Effector memory CD8-positive, alpha-beta T cell (primary cell): ENCODE measurements at regions not wholly inside any gene's neighbourhood (a gene's known extent, or its start where the extent isn't known, plus 50 kb on each side); places are given as distances from the start of the nearest gene placed in this dataset.

Experiments used
- ATAC-seq: fragments of 150-1000 bp; cut with Tn5 transposase; replicated peaks from 2 replicates; pipeline ENCODE4 v1.10.0; 2021; ENCODE audit warnings: mild to moderate bottlenecking, moderate library complexity
- DNase-seq, 3 experiments: peaks; one replicate each; pipeline ENCODE4 v3.0.0; 2021
- H3K27ac Mint-ChIP-seq, 2 donors: one replicate each; pipeline ENCODE4 v1.8.0; 2022; ENCODE audit warnings: mild to moderate bottlenecking in 2 of 2, mixed read lengths in 2 of 2, moderate library complexity in 2 of 2
- H3K27me3 Mint-ChIP-seq, 2 donors: one replicate each; pipeline ENCODE4 v1.8.0; 2022; ENCODE audit warnings: mixed read lengths in 2 of 2
- H3K36me3 Mint-ChIP-seq: one replicate; pipeline ENCODE4 v1.8.0; 2022; ENCODE audit warnings: mild to moderate bottlenecking, moderate library complexity, mixed read lengths; ENCODE audit not compliant: insufficient read depth
- H3K4me1 Mint-ChIP-seq, 2 donors: one replicate each; pipeline ENCODE4 v1.8.0; 2022; ENCODE audit warnings: low read depth in 2 of 2, mixed read lengths in 2 of 2
- H3K4me3 Mint-ChIP-seq, 2 donors: one replicate each; pipeline ENCODE4 v1.8.0; 2022; ENCODE audit warnings: mild to moderate bottlenecking in 2 of 2, mixed read lengths in 2 of 2, moderate library complexity in 2 of 2
- H3K9me3 Mint-ChIP-seq, 2 donors: one replicate each; pipeline ENCODE4 v1.8.0; 2022; ENCODE audit warnings: mixed read lengths in 2 of 2

DNA sequence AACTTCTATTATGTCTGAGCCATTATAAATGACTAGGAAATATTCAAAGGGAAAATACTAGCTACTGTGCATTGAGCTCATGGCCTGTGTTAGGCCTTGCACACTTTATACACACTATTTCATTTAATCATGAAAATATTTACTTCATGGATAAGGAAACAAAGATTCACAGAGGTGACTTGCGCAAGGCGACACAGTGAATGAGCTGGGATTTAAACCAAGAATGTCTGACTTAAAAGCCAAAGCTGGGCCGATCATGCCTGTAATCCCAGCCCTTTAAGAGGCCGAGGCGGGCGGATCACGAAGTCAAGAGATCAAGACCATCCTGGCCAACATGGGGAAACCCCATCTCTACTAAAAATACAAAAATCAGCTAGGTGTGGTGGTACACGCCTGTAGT, 231.5 kb downstream of the MIAT start:
- DNase-seq = no peak
- H3K27me3 Mint-ChIP-seq = peaks cover 21 to 31% of the 10 kb centered on the region in 2 donors
- H3K9me3 Mint-ChIP-seq = no peaks in the 10 kb centered on the region
- no peak for ATAC-seq
- no peak overlapping the region for H3K27ac Mint-ChIP-seq
- H3K4me3 Mint-ChIP-seq = no peak overlapping the region
- peaks cover 4% of the 10 kb centered on the region for H3K36me3 Mint-ChIP-seq
- H3K4me1 Mint-ChIP-seq = no peaks in the 10 kb centered on the region

DNA sequence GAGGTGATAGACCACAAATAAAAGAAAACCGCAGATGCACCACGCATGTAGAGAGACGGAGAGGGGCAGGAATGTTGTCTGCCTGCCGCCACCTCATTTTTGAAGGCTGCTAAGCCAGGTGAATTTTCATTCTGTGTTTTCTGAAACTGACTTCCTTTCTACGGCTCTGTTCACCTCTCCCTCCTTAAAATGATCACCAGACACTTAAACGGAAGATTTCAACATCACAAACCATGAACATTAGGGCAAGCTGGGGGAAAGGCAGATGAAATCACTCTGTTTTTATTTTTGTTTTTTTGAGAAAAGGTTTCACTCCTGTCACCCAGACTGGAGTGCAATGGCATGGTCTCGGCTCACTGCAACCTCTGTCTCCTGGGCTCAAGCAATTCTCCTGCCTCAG, 232.4 kb downstream of the MIAT start:
- H3K27ac Mint-ChIP-seq = no peak overlapping the region

DNA sequence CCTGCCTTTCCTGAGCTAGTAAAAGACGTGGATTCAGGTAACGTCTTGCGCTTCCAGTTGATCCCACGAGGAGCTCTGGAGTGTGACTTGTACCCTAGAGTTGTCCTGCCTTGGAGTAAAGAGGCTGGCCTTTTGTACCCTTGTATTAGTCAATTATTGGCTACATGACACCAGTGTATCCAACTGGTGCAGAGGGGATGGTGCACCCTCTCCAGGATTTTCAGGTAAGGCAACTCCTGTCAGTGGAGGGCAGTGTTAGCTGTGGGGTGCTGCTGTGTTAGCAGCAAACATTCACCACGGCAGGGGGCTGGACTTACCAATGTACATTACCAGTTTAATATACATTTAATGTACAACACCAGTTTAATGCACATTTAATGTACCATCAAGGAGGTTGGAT, 233.5 kb downstream of the MIAT start:
- no peak for ATAC-seq
- no peaks in the 10 kb centered on the region for H3K4me1 Mint-ChIP-seq
- peaks cover 4% of the 10 kb centered on the region for H3K36me3 Mint-ChIP-seq
- H3K4me3 Mint-ChIP-seq = no peak overlapping the region
- H3K9me3 Mint-ChIP-seq = no peaks in the 10 kb centered on the region
- peaks cover 27 to 32% of the 10 kb centered on the region in 2 donors for H3K27me3 Mint-ChIP-seq
- no peak for DNase-seq
- no peak overlapping the region for H3K27ac Mint-ChIP-seq

More for the DNA sequence above, 232.4 kb downstream of the MIAT start:
- Mint-ChIP-seq H3K36me3 (peaks cover 4% of the 10 kb centered on the region), H3K27me3 (peaks cover 27 to 32% of the 10 kb centered on the region in 2 donors), H3K4me1 (no peaks in the 10 kb centered on the region), H3K9me3 (no peaks in the 10 kb centered on the region), H3K4me3 (no peak overlapping the region)
- DNase-seq (no peak), ATAC-seq (no peak)

DNA sequence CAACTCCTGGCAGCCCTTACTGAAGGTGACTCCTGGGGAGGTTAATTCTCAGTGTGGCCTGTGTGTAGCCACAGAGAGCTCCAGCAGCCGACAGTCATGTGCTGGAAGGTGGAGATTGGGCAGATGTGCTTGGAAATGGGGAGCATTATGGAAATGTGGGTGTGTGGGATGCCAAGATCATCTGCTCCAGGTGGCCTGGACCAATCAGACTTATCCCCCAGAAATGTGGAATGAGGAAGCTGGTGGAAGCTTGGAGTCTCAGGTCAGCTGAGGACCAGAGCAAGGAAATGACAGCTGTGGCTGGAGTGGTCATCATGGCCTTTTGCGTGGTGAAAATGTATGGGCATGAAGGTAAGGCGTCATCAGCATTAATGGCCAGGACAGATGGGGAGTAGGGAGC, 234.0 kb downstream of the MIAT start:
- DNase-seq = no peak
- no peaks in the 10 kb centered on the region for H3K4me1 Mint-ChIP-seq

DNA sequence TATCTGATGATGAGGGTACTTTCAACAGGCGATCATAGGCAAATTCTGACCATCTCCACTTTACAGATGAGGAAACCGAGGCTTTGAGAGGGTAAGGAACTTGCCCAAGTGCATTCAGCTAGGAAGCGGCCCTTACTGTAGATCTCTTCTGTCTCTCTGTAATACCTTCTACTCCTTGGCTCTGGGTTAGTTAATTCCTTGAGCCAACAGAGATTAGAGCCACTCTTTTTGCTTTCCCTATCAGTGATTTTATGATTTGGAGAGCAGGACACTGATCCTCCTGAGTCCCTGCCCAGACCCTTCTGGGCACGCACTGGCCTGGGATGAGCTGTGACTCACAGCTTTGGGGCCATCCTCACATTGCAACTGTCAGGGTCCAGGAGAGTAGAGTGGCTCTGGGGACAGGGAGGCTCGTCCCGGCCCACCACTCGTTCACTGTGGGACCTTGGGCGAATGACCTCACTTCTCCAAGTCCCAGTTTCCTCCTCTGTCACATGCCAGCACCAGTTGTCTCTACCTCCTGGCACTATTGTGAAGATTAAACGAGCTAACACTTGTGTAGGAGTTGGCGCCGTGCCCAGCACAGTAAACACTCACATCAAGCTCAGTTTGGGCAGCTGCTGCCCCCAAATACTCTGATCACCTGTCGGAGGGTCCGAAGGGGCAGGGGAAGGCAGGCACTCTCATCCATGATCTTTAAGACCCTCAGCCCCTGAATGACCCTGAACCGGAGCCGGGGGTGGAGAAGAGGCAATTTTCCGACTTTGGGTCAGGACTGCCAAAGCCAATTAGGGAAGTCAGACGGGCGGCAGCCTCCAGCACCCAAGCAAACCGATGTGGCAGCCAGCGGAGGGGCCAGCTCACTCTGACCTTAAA, 235.0 kb downstream of the MIAT start:
- no peak overlapping the region for H3K4me3 Mint-ChIP-seq

More for the DNA sequence above, 234.0 kb downstream of the MIAT start:
- H3K9me3 Mint-ChIP-seq = no peaks in the 10 kb centered on the region
- peaks cover 4% of the 10 kb centered on the region for H3K36me3 Mint-ChIP-seq
- no peak overlapping the region for H3K27ac Mint-ChIP-seq
- no peak overlapping the region for H3K4me3 Mint-ChIP-seq
- peaks cover 27 to 32% of the 10 kb centered on the region in 2 donors for H3K27me3 Mint-ChIP-seq
- ATAC-seq = no peak

DNA sequence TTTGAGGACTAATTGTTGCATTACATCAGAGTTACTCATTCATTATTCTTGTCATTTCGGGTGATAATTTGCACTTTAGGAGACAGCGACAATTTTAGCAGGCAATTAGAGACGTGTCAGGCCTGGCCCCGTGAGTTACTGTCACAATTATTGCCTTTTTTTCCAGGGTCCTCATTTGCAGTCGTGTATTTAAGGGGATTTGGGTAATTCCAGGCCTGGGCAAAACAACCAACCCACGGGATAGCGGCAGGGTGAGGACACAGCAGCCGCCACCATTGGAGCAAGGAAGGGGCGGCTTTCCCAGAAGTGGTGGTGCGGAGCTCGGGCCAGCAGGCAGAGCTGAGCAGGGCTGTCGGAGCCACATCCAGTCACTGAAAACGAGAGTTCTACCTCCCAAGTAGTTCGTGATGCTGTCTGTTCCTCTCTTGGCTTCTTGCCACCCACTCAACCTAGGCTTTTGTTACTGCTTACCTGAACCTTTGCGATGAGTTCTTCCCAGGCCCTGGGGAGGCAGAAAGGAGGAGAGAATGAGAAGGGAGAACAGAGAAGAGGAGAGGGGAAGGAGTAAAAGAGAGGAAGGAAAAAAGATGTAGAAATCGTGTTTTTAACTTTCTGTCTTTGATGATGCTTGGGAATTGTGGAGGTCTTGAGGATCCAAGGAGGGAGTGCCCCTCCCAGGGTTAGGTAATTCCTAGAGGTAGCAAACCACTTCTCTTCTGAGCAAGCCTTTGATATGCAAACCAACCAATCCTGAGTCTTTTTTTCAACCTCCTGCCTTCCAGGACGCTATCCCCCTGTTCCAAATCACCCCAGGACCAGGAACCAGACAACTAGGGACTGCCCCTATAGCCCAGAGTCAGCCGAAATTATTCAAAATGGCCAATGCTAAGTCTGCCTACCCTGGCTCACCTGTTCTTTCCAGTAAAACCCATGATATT, 236.1 kb downstream of the MIAT start:
- ATAC-seq (no peak), DNase-seq (no peak)
- peaks cover 45 to 48% of the 10 kb centered on the region in 2 donors for H3K27me3 Mint-ChIP-seq
- no peaks in the 10 kb centered on the region for H3K9me3 Mint-ChIP-seq
- no peak overlapping the region for H3K27ac Mint-ChIP-seq
- no peaks in the 10 kb centered on the region for H3K4me1 Mint-ChIP-seq
- H3K36me3 Mint-ChIP-seq = no peaks in the 10 kb centered on the region
- no peak overlapping the region for H3K4me3 Mint-ChIP-seq

More for the DNA sequence above, 235.0 kb downstream of the MIAT start:
- H3K27me3 Mint-ChIP-seq = peaks cover 35 to 38% of the 10 kb centered on the region in 2 donors
- no peak overlapping the region for H3K27ac Mint-ChIP-seq
- DNase-seq (no peak), ATAC-seq (no peak)
- H3K4me1 Mint-ChIP-seq = no peaks in the 10 kb centered on the region
- no peaks in the 10 kb centered on the region for H3K9me3 Mint-ChIP-seq
- no peaks in the 10 kb centered on the region for H3K36me3 Mint-ChIP-seq

DNA sequence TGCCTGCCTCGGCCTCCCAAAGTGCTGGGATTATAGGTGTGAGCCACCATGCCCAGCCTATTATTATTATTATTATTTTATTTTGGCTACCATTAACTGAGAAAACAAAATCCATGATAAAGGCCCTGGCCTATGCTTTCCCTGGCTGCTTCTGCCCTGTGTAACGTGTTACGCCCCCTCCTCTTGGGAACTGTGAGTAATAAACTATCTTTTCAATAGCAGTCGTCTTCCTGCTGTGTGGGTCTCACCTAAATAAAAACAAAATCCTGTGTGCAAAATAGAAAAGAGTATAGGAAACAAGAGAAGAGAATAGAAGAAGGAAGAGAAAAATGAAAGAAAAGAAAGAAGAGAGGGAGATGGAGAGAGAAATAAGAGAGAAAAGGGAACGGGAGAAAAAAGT, 237.0 kb downstream of the MIAT start:
- Mint-ChIP-seq H3K9me3 (no peaks in the 10 kb centered on the region), H3K4me1 (no peaks in the 10 kb centered on the region), H3K27ac (no peak overlapping the region), H3K4me3 (no peak overlapping the region), H3K27me3 (peaks cover 54 to 57% of the 10 kb centered on the region in 2 donors), H3K36me3 (no peaks in the 10 kb centered on the region)
- DNase-seq (no peak), ATAC-seq (no peak)

DNA sequence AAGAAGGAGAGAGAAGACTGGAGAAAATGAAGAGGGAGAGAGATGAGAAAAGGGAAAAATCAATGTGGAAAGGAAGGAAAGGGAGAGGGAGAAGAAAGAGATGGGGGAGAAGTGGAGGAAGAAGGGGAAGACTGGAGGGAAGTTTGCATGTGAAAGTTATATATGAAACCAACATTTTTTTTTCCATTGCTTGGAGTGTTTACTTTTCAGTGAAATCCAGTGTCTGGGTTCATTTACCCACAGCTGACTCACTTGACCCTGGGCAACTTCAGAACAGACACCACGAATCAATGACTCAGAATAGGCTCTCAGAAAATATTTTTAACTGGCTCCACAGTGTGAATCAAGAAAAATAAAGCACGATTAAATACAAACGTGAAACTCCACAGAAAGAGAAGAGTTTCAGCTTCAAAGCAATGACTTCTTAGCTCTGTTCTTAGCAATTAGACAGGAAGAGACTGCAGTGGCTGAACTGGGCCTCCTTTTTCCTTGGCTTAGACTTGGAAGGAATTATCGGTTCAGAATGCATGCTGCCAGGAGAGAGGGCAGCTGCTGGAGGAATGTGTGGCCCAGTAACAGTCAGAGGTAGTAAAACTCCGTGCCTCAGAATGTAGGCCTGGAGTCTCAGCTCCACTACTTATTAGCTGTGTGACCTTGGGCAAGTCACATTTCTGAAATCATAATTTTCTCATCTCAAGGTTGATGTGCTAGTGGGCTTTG, 237.5 kb downstream of the MIAT start:
- Mint-ChIP-seq H3K9me3 (no peaks in the 10 kb centered on the region), H3K27ac (no peak overlapping the region)

DNA sequence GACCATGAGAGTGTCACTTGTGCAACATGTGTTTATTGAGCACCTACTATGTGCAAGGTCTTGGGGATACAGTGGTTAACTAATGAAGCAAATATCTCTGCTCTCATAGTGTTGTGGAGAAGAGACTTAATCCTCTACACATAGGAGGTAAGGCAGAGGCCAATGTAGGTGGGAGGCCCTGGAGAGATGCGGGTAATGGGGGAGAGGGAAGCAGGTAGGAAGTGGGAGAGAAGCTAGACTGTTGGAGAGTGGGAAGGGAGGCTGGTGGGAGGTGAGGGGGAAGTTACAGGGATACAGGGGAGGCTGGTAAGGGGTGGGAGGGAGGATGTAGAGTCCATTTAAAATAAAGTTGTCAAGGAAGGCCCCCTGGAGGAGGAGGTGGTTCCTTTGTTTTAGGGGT, 240.0 kb downstream of the MIAT start:
- DNase-seq (no peak), ATAC-seq (no peak)
- Mint-ChIP-seq H3K27ac (no peak overlapping the region), H3K27me3 (peaks cover 56 to 59% of the 10 kb centered on the region in 2 donors), H3K36me3 (no peaks in the 10 kb centered on the region), H3K9me3 (no peaks in the 10 kb centered on the region), H3K4me1 (peaks cover 0 to 5% of the 10 kb centered on the region in 2 donors), H3K4me3 (no peak overlapping the region)

More for the DNA sequence above, 237.5 kb downstream of the MIAT start:
- no peak for DNase-seq
- ATAC-seq = no peak
- no peaks in the 10 kb centered on the region for H3K36me3 Mint-ChIP-seq
- H3K27me3 Mint-ChIP-seq = peaks cover 55 to 59% of the 10 kb centered on the region in 2 donors
- H3K4me3 Mint-ChIP-seq = no peak overlapping the region
- H3K4me1 Mint-ChIP-seq = no peaks in the 10 kb centered on the region

DNA sequence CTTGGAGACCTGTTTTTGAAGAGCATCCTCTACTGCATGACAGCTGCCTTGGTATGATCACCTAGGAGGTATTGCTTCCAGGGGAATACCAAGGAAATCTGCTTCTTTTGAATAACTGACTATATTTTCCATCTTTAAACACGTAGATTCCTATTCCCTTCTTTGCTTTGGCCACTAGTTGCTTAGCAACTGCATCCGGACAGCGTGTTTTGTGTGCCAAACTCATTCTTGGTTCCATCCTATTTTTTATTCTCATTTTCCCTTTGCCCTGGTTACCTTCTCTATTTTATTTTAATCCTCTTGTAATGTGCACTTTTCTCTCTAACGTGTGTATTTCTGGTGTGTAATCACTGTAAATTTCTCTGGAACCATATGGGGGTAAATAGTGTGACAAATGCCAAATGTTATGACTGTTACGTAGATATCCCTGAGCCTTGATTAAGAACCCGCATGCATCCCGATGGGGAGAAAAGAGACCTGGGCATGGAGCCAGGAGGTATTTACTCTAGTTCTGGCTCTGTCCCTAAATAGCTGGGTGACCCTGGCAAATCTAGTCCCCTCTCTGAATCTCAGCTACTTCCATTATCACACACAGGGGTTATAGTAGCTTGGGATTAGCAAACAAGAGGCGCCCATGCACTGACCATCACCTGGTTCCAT, 241.7 kb downstream of the MIAT start:
- Mint-ChIP-seq H3K9me3 (no peaks in the 10 kb centered on the region), H3K4me1 (peaks cover 7 to 14% of the 10 kb centered on the region in 2 donors), H3K4me3 (no peak overlapping the region), H3K27ac (no peak overlapping the region), H3K27me3 (peaks cover 57 to 65% of the 10 kb centered on the region in 2 donors), H3K36me3 (no peaks in the 10 kb centered on the region)
- no peak for ATAC-seq
- DNase-seq = no peak

DNA sequence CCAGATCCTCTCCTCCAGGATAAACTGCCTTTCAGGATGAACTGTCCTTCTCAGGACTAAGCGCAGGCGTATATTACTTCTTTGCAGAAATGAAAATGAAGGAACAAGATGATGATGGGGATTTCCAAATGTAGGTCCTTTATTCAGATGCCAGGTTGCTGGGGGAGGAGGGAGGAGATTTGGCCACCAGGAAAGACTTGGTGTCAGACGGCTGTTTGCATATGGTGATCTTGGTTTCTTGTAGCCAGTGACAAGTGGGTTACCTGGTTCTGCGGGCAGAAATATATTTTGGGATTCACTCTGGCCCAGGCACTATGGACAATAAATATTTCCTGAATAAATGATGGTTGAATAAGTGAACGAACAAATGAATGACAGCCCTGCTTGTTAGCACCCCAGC, 243.4 kb downstream of the MIAT start:
- Mint-ChIP-seq H3K27me3 (peaks cover 64 to 65% of the 10 kb centered on the region in 2 donors), H3K9me3 (no peaks in the 10 kb centered on the region), H3K36me3 (no peaks in the 10 kb centered on the region), H3K4me3 (no peak overlapping the region), H3K4me1 (peaks cover 7 to 14% of the 10 kb centered on the region in 2 donors), H3K27ac (no peak overlapping the region)
- DNase-seq (no peak), ATAC-seq (no peak)

DNA sequence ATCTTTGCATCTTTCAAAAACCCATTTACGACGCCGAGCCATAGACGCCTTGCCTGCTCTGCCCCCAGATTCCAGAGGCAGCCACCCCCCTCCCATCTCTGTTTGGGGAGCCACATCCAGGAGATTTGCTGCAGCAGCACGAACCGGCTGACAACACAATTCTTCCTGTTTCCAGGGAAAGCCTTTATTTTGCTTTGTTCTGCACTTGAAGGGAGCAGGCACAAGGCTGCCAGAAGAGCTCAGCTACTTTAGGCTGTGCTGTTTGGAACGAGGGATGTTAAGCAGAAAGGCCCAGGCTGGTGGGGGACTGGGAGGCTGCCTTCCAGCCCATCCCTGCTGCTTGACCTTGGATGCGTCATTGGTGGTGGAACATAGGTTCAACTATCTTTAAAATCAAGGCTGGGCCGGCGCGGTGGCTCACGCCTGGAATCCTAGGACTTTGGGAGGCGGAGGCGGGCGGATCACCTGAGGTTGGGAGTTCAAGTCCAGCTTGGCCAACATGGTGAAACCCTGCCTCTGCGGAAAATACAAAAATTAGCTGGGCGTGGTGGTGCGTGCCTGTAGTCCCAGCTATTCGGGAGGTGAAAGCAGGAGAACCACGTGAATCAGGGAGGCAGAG, 243.9 kb downstream of the MIAT start:
- no peak overlapping the region for H3K27ac Mint-ChIP-seq
- DNase-seq (no peak), ATAC-seq (no peak)
- H3K9me3 Mint-ChIP-seq = no peaks in the 10 kb centered on the region
- no peak overlapping the region for H3K4me3 Mint-ChIP-seq
- peaks cover 7 to 14% of the 10 kb centered on the region in 2 donors for H3K4me1 Mint-ChIP-seq
- H3K36me3 Mint-ChIP-seq = no peaks in the 10 kb centered on the region
- H3K27me3 Mint-ChIP-seq = peaks cover 64 to 65% of the 10 kb centered on the region in 2 donors
